Smooth muscle cell (in vitro differentiated cells): ENCODE measurements at regions not wholly inside any gene's neighbourhood (a gene's known extent, or its start where the extent isn't known, plus 50 kb on each side); places are given as distances from the start of the nearest gene placed in this dataset.

Experiments used
- DNase-seq: peaks from one replicate; lab custom pipeline; 2025; ENCODE audit not compliant: unreplicated experiment; lab: John Stamatoyannopoulos, UW
- H2AFZ ChIP-seq: fragments of 200-600 bp; sonication (generic); 2 replicates; pipeline ENCODE4 v1.6.0; 2016; ENCODE audit warnings: antibody characterized with exemption, low read depth, mild to moderate bottlenecking
- H3F3A ChIP-seq: fragments of 200-600 bp; sonication (generic); 2 replicates; pipeline ENCODE4 v1.6.0; 2017; ENCODE audit warnings: antibody characterized with exemption, low read depth
- H3K27ac ChIP-seq: fragments of 200-600 bp; sonication (generic); 2 replicates; pipeline ENCODE4 v1.5.1; 2016; ENCODE audit warnings: low read depth, mild to moderate bottlenecking
- H3K27me3 ChIP-seq: fragments of 200-600 bp; sonication (generic); 2 replicates; pipeline ENCODE4 v1.6.1; 2016; ENCODE audit warnings: low read depth, mild to moderate bottlenecking
- H3K36me3 ChIP-seq: fragments of 200-600 bp; sonication (generic); 2 replicates; pipeline ENCODE4 v1.5.1; 2016; ENCODE audit warnings: low read depth
- H3K4me1 ChIP-seq: fragments of 200-600 bp; sonication (generic); 2 replicates; pipeline ENCODE4 v1.5.1; 2016; ENCODE audit warnings: low read depth
- H3K4me2 ChIP-seq: fragments of 200-600 bp; sonication (generic); 2 replicates; pipeline ENCODE4 v1.6.0; 2016; ENCODE audit warnings: mild to moderate bottlenecking
- H3K4me3 ChIP-seq: fragments of 200-600 bp; sonication (generic); 2 replicates; pipeline ENCODE4 v1.5.1; 2016; ENCODE audit warnings: mild to moderate bottlenecking
- H3K79me2 ChIP-seq: fragments of 200-600 bp; sonication (generic); 2 replicates; pipeline ENCODE4 v1.6.0; 2016; ENCODE audit warnings: low read depth, mild to moderate bottlenecking
- H3K9ac ChIP-seq: fragments of 200-600 bp; sonication (generic); 2 replicates; pipeline ENCODE4 v1.6.0; 2016; ENCODE audit warnings: low read depth
- H3K9me3 ChIP-seq: fragments of 200-600 bp; sonication (generic); replicated peaks from 2 replicates; pipeline ENCODE4 v1.5.1; 2016; ENCODE audit warnings: low read depth
- H4K20me1 ChIP-seq: fragments of 200-600 bp; sonication (generic); 2 replicates; pipeline ENCODE4 v1.6.0; 2016; ENCODE audit warnings: low read depth
- CTCF ChIP-seq: fragments of 200-600 bp; sonication (generic); IDR thresholded peaks from 2 replicates; pipeline ENCODE4 v1.5.1; 2017; ENCODE audit warnings: borderline replicate concordance, mild to moderate bottlenecking, antibody characterized with exemption; ENCODE audit not compliant: insufficient read depth, poor library complexity, severe bottlenecking
- WGBS: methylation state at CpG from one replicate; pipeline ENCODE4 v1.1.7; 2016; ENCODE audit warnings: low lambda C conversion rate; 5-methylcytosine and 5-hydroxymethylcytosine counted together

GRCh38 chr17:34114174-34114573, 140.9 kb upstream of the CCL2 start:
- no peak overlapping the region for H3K4me3 ChIP-seq
- H4K20me1 ChIP-seq, result peaks cover 4% of the 10 kb centered on the region
- H3K9me3 ChIP-seq, result no peaks in the 10 kb centered on the region
- TF ChIP-seq CTCF, result no peak
- no peak overlapping the region for H3K9ac ChIP-seq
- H3K36me3 ChIP-seq, result no peaks in the 10 kb centered on the region
- no peak overlapping the region for H3K4me2 ChIP-seq
- H3F3A ChIP-seq, result peaks cover 5% of the 10 kb centered on the region
- no peaks in the 10 kb centered on the region for H3K79me2 ChIP-seq
- H3K27ac ChIP-seq, result no peak overlapping the region
- H3K27me3 ChIP-seq, result peaks cover 7% of the 10 kb centered on the region
- H3K4me1 ChIP-seq, result no peaks in the 10 kb centered on the region
- H2AFZ ChIP-seq, result no peak overlapping the region
- DNase-seq, result no peak

GRCh38 chr17:34116306-34116705, 138.8 kb upstream of the CCL2 start:
- no peak overlapping the region for H3K4me3 ChIP-seq
- H3K4me1 ChIP-seq, result no peaks in the 10 kb centered on the region
- H2AFZ ChIP-seq, result no peak overlapping the region
- no peaks in the 10 kb centered on the region for H3K36me3 ChIP-seq
- H3F3A ChIP-seq, result peaks cover 5% of the 10 kb centered on the region
- no peak overlapping the region for H3K27ac ChIP-seq
- H3K4me2 ChIP-seq, result no peak overlapping the region
- no peak for DNase-seq
- peaks cover 12% of the 10 kb centered on the region for H3K27me3 ChIP-seq
- no peak for TF ChIP-seq CTCF
- peaks cover 4% of the 10 kb centered on the region for H4K20me1 ChIP-seq
- no peak overlapping the region for H3K9ac ChIP-seq
- H3K79me2 ChIP-seq, result no peaks in the 10 kb centered on the region
- H3K9me3 ChIP-seq, result no peaks in the 10 kb centered on the region

GRCh38 chr17:34117332-34117731, 137.8 kb upstream of the CCL2 start:
- H4K20me1 ChIP-seq, result peaks cover 4% of the 10 kb centered on the region
- no peak overlapping the region for H2AFZ ChIP-seq
- H3K9ac ChIP-seq, result no peak overlapping the region
- H3K9me3 ChIP-seq, result no peaks in the 10 kb centered on the region
- H3K4me1 ChIP-seq, result no peaks in the 10 kb centered on the region
- no peak for TF ChIP-seq CTCF
- H3K27me3 ChIP-seq, result peaks cover 12% of the 10 kb centered on the region
- H3K36me3 ChIP-seq, result no peaks in the 10 kb centered on the region
- H3K4me2 ChIP-seq, result no peak overlapping the region
- H3K79me2 ChIP-seq, result no peaks in the 10 kb centered on the region
- H3K4me3 ChIP-seq, result no peak overlapping the region
- DNase-seq, result no peak
- peaks cover 5% of the 10 kb centered on the region for H3F3A ChIP-seq
- 72% methylated on average over 3 of the region's 3 CpGs for WGBS
- H3K27ac ChIP-seq, result no peak overlapping the region

- Histone ChIP-seq H2AFZ (no peak overlapping the region), H3K9ac (no peak overlapping the region), H3K4me2 (no peak overlapping the region), H3K36me3 (no peaks in the 10 kb centered on the region), H3K79me2 (no peaks in the 10 kb centered on the region), H3F3A (peaks cover 1% of the 10 kb centered on the region), H3K4me3 (no peak overlapping the region), H4K20me1 (peaks cover 2% of the 10 kb centered on the region), H3K9me3 (no peaks in the 10 kb centered on the region), H3K27me3 (peaks cover 12% of the 10 kb centered on the region), H3K4me1 (no peaks in the 10 kb centered on the region), H3K27ac (no peak overlapping the region)
- TF ChIP-seq CTCF, result no peak
- DNase-seq, result no peak
- WGBS, result 63% methylated on average over 1 of the region's 1 CpG
Measured at GRCh38 chr17:34117811-34118210, 137.3 kb upstream of the CCL2 start.
